IPS-15b (cell line): ENCODE measurements at regions not wholly inside any gene's neighbourhood (a gene's known extent, or its start where the extent isn't known, plus 50 kb on each side); places are given as distances from the start of the nearest gene placed in this dataset.

ENCODE experiments used
- H3K27me3 ChIP-seq: one replicate; pipeline ENCODE4 v1.6.1; 2013; ENCODE audit warnings: low read length; ENCODE audit not compliant: control insufficient read depth, insufficient read depth
- H3K36me3 ChIP-seq: one replicate; pipeline ENCODE4 v1.6.1; 2013; ENCODE audit warnings: low read length; ENCODE audit not compliant: control insufficient read depth, insufficient read depth
- H3K4me1 ChIP-seq: one replicate; pipeline ENCODE4 v1.6.1; 2013; ENCODE audit warnings: mild to moderate bottlenecking, low read length; ENCODE audit not compliant: control insufficient read depth, insufficient read depth
- H3K4me3 ChIP-seq: one replicate; pipeline ENCODE4 v1.5.1; 2013; ENCODE audit warnings: low read depth, low read length
- H3K9ac ChIP-seq: one replicate; pipeline ENCODE4 v1.6.1; 2013; ENCODE audit warnings: low read depth, mild to moderate bottlenecking, low read length
- H3K9me3 ChIP-seq: one replicate; pipeline ENCODE4 v1.6.1; 2013; ENCODE audit warnings: mild to moderate bottlenecking, low read length; ENCODE audit not compliant: control insufficient read depth, insufficient read depth

DNA sequence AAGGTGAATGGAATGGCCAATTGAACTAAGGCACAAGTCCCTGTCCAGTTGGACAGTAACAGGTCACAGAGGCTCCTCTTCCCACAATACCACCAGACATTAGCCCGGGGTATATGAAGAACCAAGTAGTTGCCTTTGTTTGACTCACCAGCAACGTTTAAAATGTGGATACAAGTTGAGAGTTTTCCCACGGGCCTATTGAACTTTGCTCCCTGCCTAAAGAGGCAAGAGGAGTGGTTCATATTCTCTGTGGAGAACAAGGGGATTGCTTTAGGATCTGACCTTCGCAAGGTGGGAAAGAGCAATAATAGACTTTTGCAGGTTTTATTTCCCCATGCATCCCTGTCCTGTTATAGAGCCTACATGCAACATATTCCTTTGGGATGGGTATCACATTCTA, 177.2 kb downstream of the POU4F1 start:
- Histone ChIP-seq H3K9me3 (no peaks in the 10 kb centered on the region), H3K4me3 (no peak overlapping the region), H3K27me3 (no peaks in the 10 kb centered on the region), H3K4me1 (no peaks in the 10 kb centered on the region), H3K9ac (no peak overlapping the region), H3K36me3 (no peaks in the 10 kb centered on the region)

DNA sequence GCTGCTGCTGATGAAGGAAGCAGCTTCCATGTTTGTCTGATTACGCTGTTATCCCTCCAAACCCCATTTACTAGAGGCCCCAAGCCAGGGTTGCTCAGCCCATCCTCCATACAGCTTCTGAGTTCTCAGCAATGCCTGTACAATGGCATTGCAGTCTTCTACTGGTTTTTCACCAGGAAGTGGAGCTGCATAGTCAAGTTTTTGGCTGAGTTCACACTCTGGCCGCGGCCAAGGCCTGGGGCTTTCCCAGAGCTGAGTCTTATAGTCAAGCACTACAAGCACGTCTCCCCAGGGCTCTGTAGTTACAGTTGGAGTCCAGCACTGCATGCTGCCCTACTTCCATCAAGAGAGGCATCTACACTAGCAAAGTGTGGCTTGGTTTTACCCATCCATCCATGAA, 182.5 kb downstream of the POU4F1 start:
- Histone ChIP-seq H3K9me3 (no peaks in the 10 kb centered on the region), H3K4me1 (no peaks in the 10 kb centered on the region), H3K9ac (no peak overlapping the region), H3K27me3 (no peaks in the 10 kb centered on the region), H3K36me3 (no peaks in the 10 kb centered on the region), H3K4me3 (no peak overlapping the region)

DNA sequence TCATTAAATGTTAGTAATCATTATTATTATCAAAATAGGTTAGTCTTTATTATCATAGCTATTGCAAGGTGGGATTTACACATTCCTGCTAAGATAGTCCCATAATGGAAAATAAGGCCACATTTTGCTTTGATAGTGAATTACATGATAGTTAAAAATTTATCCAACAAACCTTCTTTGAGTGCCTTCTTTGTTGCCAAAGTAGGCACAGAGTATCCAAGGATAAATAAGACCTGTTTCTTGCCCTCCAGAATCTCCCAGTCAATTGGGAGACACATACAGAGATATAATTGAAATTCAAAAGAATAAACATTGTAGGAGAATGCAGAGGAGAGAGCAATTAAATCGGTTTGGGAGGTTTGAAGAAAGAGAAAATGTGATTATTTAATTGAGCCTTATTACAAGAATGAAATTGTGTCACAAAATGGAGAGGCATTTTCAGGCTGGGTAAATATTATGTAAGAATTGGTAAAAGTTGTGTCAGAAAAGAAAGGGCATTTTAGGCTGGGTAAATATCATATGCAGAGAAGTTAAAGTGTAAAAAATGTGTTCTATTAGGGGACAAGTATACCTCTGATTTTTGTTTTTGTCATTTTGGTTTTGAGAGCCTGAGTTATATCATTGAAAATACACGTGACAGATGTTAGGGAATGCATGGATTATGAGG, 189.3 kb downstream of the POU4F1 start:
- H3K4me3 ChIP-seq = no peak overlapping the region
- no peaks in the 10 kb centered on the region for H3K9me3 ChIP-seq
- no peaks in the 10 kb centered on the region for H3K36me3 ChIP-seq
- H3K9ac ChIP-seq = no peak overlapping the region
- H3K4me1 ChIP-seq = peaks cover 4% of the 10 kb centered on the region
- H3K27me3 ChIP-seq = no peaks in the 10 kb centered on the region

DNA sequence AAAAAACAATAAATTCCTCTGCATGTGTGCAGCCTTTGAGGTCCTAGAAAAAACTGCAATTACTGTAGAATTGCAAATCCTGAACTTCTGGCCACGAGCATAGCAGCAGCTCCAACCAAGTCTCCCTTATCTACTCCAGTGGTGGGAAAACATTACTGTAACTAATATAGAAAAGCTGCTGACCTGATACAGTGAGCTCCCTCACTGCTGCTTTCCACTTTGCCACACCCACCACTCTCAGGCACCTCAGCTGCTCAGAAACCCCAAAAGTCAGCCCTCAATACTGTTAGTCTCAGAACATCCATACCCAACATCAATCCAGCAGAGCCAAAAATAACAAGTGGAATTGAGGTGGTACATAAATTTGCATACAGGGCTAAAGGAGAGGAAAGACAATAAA, 192.5 kb downstream of the POU4F1 start:
- H3K9ac ChIP-seq = no peak overlapping the region
- H3K4me1 ChIP-seq = peaks cover 4% of the 10 kb centered on the region

DNA sequence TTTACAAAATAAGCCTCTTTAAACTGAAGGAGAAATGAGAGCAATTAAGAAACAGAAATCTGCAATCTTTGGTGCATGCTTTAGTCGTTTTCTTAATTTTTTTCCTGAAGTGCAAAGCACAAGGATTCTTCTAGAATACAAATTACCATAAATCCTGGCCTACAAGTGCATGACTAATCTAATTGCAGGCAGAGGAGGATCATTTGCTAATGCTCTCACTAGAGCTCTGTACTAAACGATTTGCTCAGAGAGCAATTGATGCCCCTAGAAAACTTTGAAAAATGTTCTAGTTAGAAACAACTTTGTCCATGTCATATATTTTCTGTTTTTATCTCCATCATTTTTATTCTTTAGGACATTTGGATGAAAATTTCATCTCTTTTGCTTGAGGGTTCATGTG, 193.2 kb downstream of the POU4F1 start:
- Histone ChIP-seq H3K9me3 (no peaks in the 10 kb centered on the region), H3K4me1 (peaks cover 4% of the 10 kb centered on the region), H3K27me3 (no peaks in the 10 kb centered on the region), H3K4me3 (no peak overlapping the region), H3K9ac (no peak overlapping the region), H3K36me3 (no peaks in the 10 kb centered on the region)

More for the DNA sequence above, 192.5 kb downstream of the POU4F1 start:
- H3K27me3 ChIP-seq = no peaks in the 10 kb centered on the region
- H3K4me3 ChIP-seq = no peak overlapping the region
- H3K36me3 ChIP-seq = no peaks in the 10 kb centered on the region
- no peaks in the 10 kb centered on the region for H3K9me3 ChIP-seq

DNA sequence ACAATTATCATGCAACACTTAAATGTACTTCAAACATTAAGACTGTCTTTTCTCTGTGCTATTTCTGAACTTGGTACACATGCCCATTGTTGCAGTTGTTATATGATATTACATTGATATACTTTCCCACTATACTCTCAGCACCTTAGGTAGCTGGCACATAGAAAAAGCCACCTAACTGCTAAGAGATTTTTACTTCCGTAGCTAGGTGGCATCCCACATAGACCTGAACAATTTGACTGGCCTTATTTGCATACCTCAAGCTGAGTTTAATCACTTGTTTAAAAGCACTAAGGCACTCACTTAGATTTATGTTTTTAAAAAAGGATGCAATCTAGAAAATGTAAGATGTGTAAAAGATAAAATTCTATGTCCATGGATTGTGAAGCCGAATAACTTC, 194.2 kb downstream of the POU4F1 start:
- Histone ChIP-seq H3K4me1 (peaks cover 4% of the 10 kb centered on the region), H3K27me3 (no peaks in the 10 kb centered on the region), H3K9ac (no peak overlapping the region), H3K9me3 (no peaks in the 10 kb centered on the region), H3K36me3 (no peaks in the 10 kb centered on the region), H3K4me3 (no peak overlapping the region)

DNA sequence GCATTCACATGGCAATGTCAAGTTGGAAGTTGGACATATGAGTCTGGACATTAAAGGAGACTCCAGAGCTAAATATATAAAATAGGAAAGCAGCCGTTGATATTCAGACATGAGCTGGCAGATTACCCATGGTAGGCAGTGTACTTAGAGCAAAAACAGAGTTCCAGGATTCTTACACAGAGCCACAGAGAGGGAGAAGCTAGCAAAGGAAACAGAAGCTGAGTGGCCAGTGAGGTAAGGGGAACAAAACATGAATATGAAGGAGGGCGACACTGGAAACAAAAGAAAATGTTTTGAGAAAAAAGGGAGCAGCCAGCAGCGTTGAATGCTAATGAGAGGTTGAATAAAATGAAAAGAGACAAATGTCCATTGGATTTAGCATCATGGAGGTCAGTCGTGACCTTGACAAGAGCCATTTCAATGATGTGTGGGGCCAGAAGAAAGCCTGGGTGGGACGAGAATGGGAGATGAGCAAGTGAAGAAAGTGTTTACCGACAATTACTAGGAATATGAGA, 198.4 kb downstream of the POU4F1 start:
- Histone ChIP-seq H3K9ac (no peak overlapping the region), H3K27me3 (no peaks in the 10 kb centered on the region), H3K36me3 (no peaks in the 10 kb centered on the region), H3K4me1 (peaks cover 4% of the 10 kb centered on the region), H3K4me3 (no peak overlapping the region), H3K9me3 (no peaks in the 10 kb centered on the region)

DNA sequence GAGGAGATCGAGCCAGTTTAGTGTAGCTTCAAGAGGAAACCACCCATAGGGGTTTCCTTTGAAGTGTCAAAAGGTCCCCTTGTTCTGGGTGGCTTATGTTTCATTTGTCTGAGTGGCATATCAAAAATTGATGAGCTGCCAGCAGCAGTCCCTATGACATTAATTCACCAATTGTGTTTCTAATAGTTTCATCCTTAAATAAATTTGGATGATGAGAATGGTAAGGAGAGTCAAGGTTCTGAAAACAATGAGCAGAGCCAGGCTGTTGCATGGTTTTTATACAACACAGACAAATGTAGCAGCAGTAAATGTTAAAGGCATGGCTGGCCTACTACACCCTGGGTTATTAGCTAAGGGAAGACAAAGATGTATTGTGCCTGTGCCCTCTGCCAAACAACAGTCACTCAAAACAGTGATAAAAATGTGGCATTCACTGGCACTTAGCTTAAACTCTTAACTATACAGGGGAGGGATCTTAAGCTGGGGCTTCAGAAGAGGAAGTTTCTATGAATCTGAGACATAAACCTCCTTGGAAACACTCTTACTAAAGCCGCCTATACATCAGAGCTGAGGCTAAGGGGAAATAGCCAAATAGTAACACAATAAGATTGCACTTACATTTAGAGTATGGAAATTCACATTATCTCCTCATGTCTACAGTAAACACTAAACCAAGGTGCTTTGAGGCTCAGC, 200.5 kb downstream of the POU4F1 start:
- Histone ChIP-seq H3K9me3 (no peaks in the 10 kb centered on the region), H3K4me1 (no peaks in the 10 kb centered on the region), H3K27me3 (no peaks in the 10 kb centered on the region), H3K36me3 (no peaks in the 10 kb centered on the region), H3K9ac (no peak overlapping the region), H3K4me3 (no peak overlapping the region)

DNA sequence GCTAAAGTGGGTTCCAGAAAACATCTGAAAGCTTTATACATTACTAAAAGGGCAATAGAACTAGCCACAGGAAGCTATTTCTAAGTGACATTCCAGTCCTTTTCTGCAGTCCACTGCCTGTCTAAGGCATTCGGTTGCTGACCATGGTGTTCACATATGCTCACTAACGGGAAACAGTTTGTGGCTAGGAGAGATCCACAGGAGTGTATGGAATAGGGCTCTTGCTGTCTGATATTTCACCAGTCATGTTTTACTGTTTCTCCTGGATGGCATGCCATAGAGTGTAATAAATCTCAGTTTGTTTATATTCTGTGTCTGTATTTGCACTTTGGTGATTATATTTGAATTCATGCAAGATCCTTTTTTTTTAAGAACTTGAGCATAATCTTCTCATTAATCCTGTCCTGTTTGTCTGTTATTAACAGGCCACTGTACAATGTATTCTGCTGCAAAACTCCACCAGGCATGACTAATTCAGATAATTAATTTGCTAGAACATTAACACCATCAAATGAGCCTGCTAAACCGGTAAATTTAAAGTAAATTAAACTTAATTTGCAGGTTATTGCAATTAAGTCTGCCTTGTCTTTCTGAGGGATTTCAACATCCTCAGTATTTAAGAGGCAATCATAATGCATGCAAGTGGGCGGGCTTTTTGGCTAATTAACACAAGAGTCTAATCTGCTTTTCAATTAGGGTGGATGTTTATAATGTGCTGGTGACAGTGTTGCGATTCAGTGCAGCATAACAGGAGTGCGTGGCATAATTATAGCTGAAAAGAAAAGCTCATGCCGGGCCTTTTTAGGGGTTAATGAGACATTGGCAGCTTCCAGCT, 201.3 kb downstream of the POU4F1 start:
- no peak overlapping the region for H3K4me3 ChIP-seq
- H3K27me3 ChIP-seq = no peaks in the 10 kb centered on the region
- H3K4me1 ChIP-seq = no peaks in the 10 kb centered on the region
- H3K9me3 ChIP-seq = no peaks in the 10 kb centered on the region
- H3K36me3 ChIP-seq = no peaks in the 10 kb centered on the region
- H3K9ac ChIP-seq = no peak overlapping the region

DNA sequence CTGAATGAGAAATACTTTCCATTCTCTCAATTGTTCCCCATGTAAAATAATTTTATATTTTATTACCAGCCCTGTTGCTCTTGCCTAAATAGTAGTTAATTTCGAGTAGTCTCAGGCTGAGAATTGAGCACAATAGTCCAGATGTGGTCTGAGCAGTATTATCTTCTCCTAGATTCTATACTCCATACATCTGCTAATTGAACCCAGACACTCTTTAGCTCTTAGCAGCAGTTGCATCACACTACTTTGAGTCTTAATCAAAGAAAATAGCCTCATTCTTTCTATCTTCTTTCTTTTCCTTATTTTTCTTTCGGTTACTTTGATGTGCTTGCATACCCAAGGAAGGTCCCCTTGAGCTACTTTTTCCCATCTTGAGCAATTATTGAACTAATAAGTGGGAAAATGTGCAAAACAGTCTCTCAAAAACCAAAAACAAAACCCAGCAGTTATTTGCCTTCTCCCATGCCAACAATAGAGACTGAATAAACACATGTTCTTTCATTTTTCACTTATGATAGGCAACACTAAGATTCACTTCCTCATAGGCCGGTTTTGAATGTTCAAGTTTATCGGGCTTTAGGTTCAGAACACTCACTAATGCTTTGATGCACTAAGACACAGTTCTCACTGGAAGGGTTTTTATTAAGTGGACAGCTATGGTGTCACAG, 204.5 kb downstream of the POU4F1 start:
- Histone ChIP-seq H3K4me1 (no peaks in the 10 kb centered on the region), H3K9ac (no peak overlapping the region), H3K36me3 (no peaks in the 10 kb centered on the region), H3K27me3 (no peaks in the 10 kb centered on the region), H3K9me3 (no peaks in the 10 kb centered on the region), H3K4me3 (no peak overlapping the region)

DNA sequence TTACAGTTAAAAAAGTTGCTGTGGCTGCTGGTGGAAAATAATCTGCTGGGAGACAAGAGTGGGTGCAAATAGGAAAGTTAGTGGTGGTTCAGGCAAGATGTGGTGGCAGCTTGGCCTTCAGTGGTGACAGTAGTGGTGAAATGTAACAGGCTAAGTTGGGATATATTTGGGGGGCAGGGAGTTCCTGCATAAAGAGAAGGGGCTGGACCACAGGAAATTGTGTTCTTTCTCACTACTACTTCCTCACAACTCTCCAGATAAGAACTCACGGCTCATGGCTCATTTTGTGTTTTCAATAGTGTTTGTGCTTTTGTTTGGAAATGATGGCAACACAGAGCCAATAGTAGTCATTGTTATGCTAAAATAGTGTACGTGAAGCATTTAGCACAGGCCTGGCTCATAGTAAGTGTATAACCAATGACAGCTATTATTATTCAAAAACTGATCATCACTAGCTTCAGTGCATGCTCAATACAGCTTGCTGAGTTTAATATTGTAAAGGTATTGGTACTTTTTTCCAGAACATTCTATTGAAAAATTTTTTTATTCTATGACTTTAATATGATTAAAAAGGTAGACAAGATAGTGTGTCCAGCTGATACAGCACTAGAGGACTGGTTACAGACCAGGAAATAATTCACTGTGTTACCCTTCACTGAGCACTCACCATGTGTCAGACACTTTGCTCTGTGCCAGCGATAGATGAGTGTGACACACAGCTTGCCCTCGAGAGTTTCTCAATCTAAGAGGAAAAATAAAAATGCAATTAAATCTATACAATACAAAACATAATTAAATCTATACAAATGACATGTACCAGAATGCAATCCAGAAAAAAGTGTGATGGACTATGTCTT, 209.8 kb downstream of the POU4F1 start:
- Histone ChIP-seq H3K4me1 (no peaks in the 10 kb centered on the region), H3K27me3 (no peaks in the 10 kb centered on the region), H3K4me3 (no peak overlapping the region), H3K9ac (no peak overlapping the region), H3K36me3 (no peaks in the 10 kb centered on the region), H3K9me3 (no peaks in the 10 kb centered on the region)
